Upper lobe of left lung (tissue), 6 donors: ENCODE measurements at regions not wholly inside any gene's neighbourhood (a gene's known extent, or its start where the extent isn't known, plus 50 kb on each side); places are given as distances from the start of the nearest gene placed in this dataset.

Experiments
- ATAC-seq, 2 donors: fragments of 200-7000 bp; cut with Tn5 transposase; one replicate each; pipeline ENCODE4 v1.9.1; 2022; ENCODE audit warnings: mild to moderate bottlenecking in 2 of 2, moderate library complexity in 2 of 2; ENCODE audit not compliant: low FRiP score in 2 of 2
- DNase-seq, 2 donors: peaks; one replicate each; pipeline ENCODE4 v3.0.0-alpha.2; 2019 to 2020
- H3K27ac ChIP-seq, 4 donors: fragments of 200-600 bp; sonication (generic); one replicate each; pipeline ENCODE4 v1.5.1; 2016 to 2019
- H3K27me3 ChIP-seq, 4 donors: fragments of 200-600 bp; sonication (generic); one replicate each; pipeline ENCODE4 v1.5.1; 2017 to 2019
- H3K36me3 ChIP-seq, 4 donors: fragments of 200-600 bp; sonication (generic); one replicate each; pipeline ENCODE4 v1.5.1; 2016 to 2019
- H3K4me1 ChIP-seq, 4 donors: fragments of 200-600 bp; sonication (generic); one replicate each; pipeline ENCODE4 v1.5.1; 2018 to 2019
- H3K4me3 ChIP-seq, 4 donors: fragments of 200-600 bp; sonication (generic); one replicate each; pipeline ENCODE4 v1.5.1; 2017 to 2019; ENCODE audit warnings: mild to moderate bottlenecking in 2 of 4, moderate library complexity in 1 of 4
- H3K9me3 ChIP-seq, 4 donors: fragments of 200-600 bp; sonication (generic); one replicate each; pipeline ENCODE4 v1.5.1; 2018 to 2019
- CTCF ChIP-seq, 6 experiments: fragments of 450-650 bp in 4 of 6; fragments of 200-600 bp in 2 of 6; sonication (generic) in 2 of 6; IDR thresholded peaks; one replicate each; pipeline ENCODE4 v1.5.1; 2016 to 2019; ENCODE audit warnings: antibody characterized with exemption in 6 of 6
- EP300 ChIP-seq, 4 donors: sonication (generic); formaldehyde crosslinking; IDR thresholded peaks; one replicate each; pipeline ENCODE4 v1.5.1; 2017; ENCODE audit warnings: antibody characterized with exemption in 4 of 4, control low read depth in 2 of 4
- POLR2A ChIP-seq, 4 donors: fragments of 450-650 bp; IDR thresholded peaks; one replicate each; pipeline ENCODE4 v1.5.1; 2016 to 2017; ENCODE audit warnings: antibody characterized with exemption in 4 of 4, mild to moderate bottlenecking in 2 of 4
- POLR2AphosphoS5 ChIP-seq, 2 donors: sonication (generic); formaldehyde crosslinking; IDR thresholded peaks; one replicate each; pipeline ENCODE4 v1.5.1; 2017; ENCODE audit warnings: antibody characterized with exemption in 2 of 2
- WGBS, 2 donors: methylation state at CpG; one replicate each; pipeline ENCODE4 v1.1.5; 2017 to 2018; 5-methylcytosine and 5-hydroxymethylcytosine counted together
- donor health status: DM: no; HTN: no; CAD: no; lungs with moderate emphysema.
- donor health status: DM: no; HTN: yes; CAD: no; lungs with severe emphysema.

GRCh38 chr11:70493891-70494290 lies 95.6 kb downstream of the CTTN start:
- no peak for ATAC-seq
- Histone ChIP-seq H3K27ac (no peak overlapping the region), H3K27me3 (no peaks in the 10 kb centered on the region), H3K9me3 (peaks cover 0 to 15% (median 0%) of the 10 kb centered on the region in 4 donors), H3K4me3 (no peak overlapping the region), H3K36me3 (no peaks in the 10 kb centered on the region), H3K4me1 (peaks cover 0 to 4% (median 0%) of the 10 kb centered on the region in 4 donors)
- WGBS, 2 donors: 86 to 90% methylated on average over 6 to 8 of the region's 8 CpGs
- no peak for DNase-seq
- TF ChIP-seq POLR2A (IDR thresholded peaks at IDR 0.05): no peak
- no peak for TF ChIP-seq EP300 (IDR thresholded peaks at IDR 0.05)
- TF ChIP-seq POLR2AphosphoS5 (IDR thresholded peaks at IDR 0.05): no peak
- TF ChIP-seq CTCF (IDR thresholded peaks at IDR 0.05): no peak

- no peak for TF ChIP-seq POLR2AphosphoS5 (IDR thresholded peaks at IDR 0.05)
- DNase-seq: no peak
- no peak overlapping the region for H3K4me3 ChIP-seq
- H3K9me3 ChIP-seq: peaks cover 0 to 15% (median 0%) of the 10 kb centered on the region in 4 donors
- no peaks in the 10 kb centered on the region for H3K27me3 ChIP-seq
- H3K36me3 ChIP-seq: no peaks in the 10 kb centered on the region
- H3K4me1 ChIP-seq: peaks cover 0 to 4% (median 0%) of the 10 kb centered on the region in 4 donors
- no peak for ATAC-seq
- whole genome bisulfite sequencing, 2 donors: 89 to 92% methylated on average over 13 to 15 of the region's 15 CpGs
- H3K27ac ChIP-seq: no peak overlapping the region
Observed at GRCh38 chr11:70494559-70495350, 96.4 kb downstream of the CTTN start.

- Histone ChIP-seq H3K27me3 (no peaks in the 10 kb centered on the region), H3K9me3 (peaks cover 0 to 7% (median 0%) of the 10 kb centered on the region in 4 donors), H3K27ac (no peak overlapping the region), H3K4me3 (no peak overlapping the region), H3K36me3 (no peaks in the 10 kb centered on the region), H3K4me1 (peaks cover 0 to 4% (median 0%) of the 10 kb centered on the region in 4 donors)
- DNase-seq (no peak), ATAC-seq (no peak)
- TF ChIP-seq EP300 (IDR thresholded peaks at IDR 0.05) (no peak), POLR2A (IDR thresholded peaks at IDR 0.05) (no peak), POLR2AphosphoS5 (IDR thresholded peaks at IDR 0.05) (no peak), CTCF (IDR thresholded peaks at IDR 0.05) (no peak)
- WGBS, 2 donors: 91 to 93% methylated on average over 13 to 22 of the region's 22 CpGs
Observed at GRCh38 chr11:70495351-70496310, 97.3 kb downstream of the CTTN start.

- ATAC-seq (no peak), DNase-seq (no peak)
- TF ChIP-seq EP300 (IDR thresholded peaks at IDR 0.05): no peak
- TF ChIP-seq CTCF (IDR thresholded peaks at IDR 0.05): no peak
- TF ChIP-seq POLR2A (IDR thresholded peaks at IDR 0.05): no peak
- no peak for TF ChIP-seq POLR2AphosphoS5 (IDR thresholded peaks at IDR 0.05)
- Histone ChIP-seq H3K36me3 (no peaks in the 10 kb centered on the region), H3K27me3 (no peaks in the 10 kb centered on the region), H3K27ac (no peak overlapping the region), H3K4me3 (no peak overlapping the region), H3K9me3 (no peaks in the 10 kb centered on the region), H3K4me1 (peaks cover 0 to 4% (median 0%) of the 10 kb centered on the region in 4 donors)
- WGBS, 2 donors: 75 to 76% methylated on average over 12 to 14 of the region's 16 CpGs
Observed at GRCh38 chr11:70496591-70497535, 98.5 kb downstream of the CTTN start.
